ENCODE measurements at regions not wholly inside any gene's neighbourhood (a gene's known extent, or its start where the extent isn't known, plus 50 kb on each side); places are given as distances from the start of the nearest gene placed in this dataset.
A peak's percentile ranks its signal among the peaks of the same experiment; 100 is the strongest.

GRCh38 chr5:145324767-145325479 is 510.2 kb downstream of the PRELID2 start:
- H2AK9ac ChIP-seq (replicated peaks; ENCODE audit: low read depth, low read length, poor library complexity) = no peak overlapping the region
- H3K9ac ChIP-seq (ENCODE audit: low read depth, low read length) = no peak overlapping the region
- ATAC-seq (ENCODE audit: low read depth) = peak; percentile 74
- H3K27ac ChIP-seq (ENCODE audit: insufficient read depth, low read length) = no peak overlapping the region
- no peak overlapping the region for H3K4ac ChIP-seq (ENCODE audit: low read depth, low read length)
- dilution Hi-C loops (cut with HindIII; ENCODE audit: low sequenced_read_pairs, unreplicated experiment) = no loop called here
- H3K27me3 ChIP-seq (ENCODE audit: control insufficient read depth, insufficient read depth, low read length) = no peaks in the 10 kb centered on the region
- CTCF ChIA-PET = no interaction called here
- no peaks in the 10 kb centered on the region for H3K9me3 ChIP-seq (ENCODE audit: control insufficient read depth, insufficient read depth, low read length)
- intact Hi-C loops (cut with micrococcal nuclease) = no loop called here
- no peak overlapping the region for H2BK15ac ChIP-seq (ENCODE audit: low read depth, low read length)
- H3K18ac ChIP-seq (ENCODE audit: low read depth, low read length) = no peak overlapping the region
- no peak overlapping the region; a peak in 1 of 4 replicates for H4K8ac ChIP-seq (ENCODE audit: low read depth in 2 of 2, low read length in 2 of 2)
- no TSS peak for BruUV-seq (replicated peaks)
- no peak overlapping the region for H2AK5ac ChIP-seq (ENCODE audit: low read depth, low read length)
- no peak overlapping the region for H2BK120ac ChIP-seq (ENCODE audit: low read depth, low read length)
- no peak overlapping the region for H2AFZ ChIP-seq (replicated peaks; ENCODE audit: low read length, poor library complexity)
- H2BK5ac ChIP-seq (ENCODE audit: low read depth, low read length, poor library complexity, severe bottlenecking) = peak overlapping the region; percentile 84
- H4K91ac ChIP-seq (ENCODE audit: insufficient read depth, low read depth, low read length) = no peak overlapping the region
- no peak overlapping the region for H2BK20ac ChIP-seq (ENCODE audit: low read depth, low read length)
- no peak overlapping the region for H3K23ac ChIP-seq (ENCODE audit: low read depth, low read length)
- no peaks in the 10 kb centered on the region for H3K79me1 ChIP-seq (ENCODE audit: low read depth in 1 of 2, low read length in 2 of 2)
- no peak overlapping the region for H4K5ac ChIP-seq (ENCODE audit: low read depth, low read length)
- H3K36me3 ChIP-seq (ENCODE audit: control insufficient read depth, insufficient read depth, low read length) = no peaks in the 10 kb centered on the region
- no peak overlapping the region for H3K14ac ChIP-seq (replicated peaks; ENCODE audit: low read depth, low read length)
- H3K4me1 ChIP-seq (ENCODE audit: control insufficient read depth, insufficient read depth, low read length) = no peaks in the 10 kb centered on the region; the same call in 1 of the 2 replicates
- no peak overlapping the region for H3K4me2 ChIP-seq (ENCODE audit: low read depth, low read length)
- no peak overlapping the region for H3K4me3 ChIP-seq (ENCODE audit: insufficient read depth, low read depth, low read length)
- no peaks in the 10 kb centered on the region for H4K20me1 ChIP-seq (ENCODE audit: insufficient read depth, low read length)
- in situ Hi-C loops (cut with MboI; ENCODE audit: low sequenced_read_pairs) = loop anchor here (25.0 kb wide), 1 partner anchor 1113 kb away; no protein-coding TSS in a partner anchor
- H3K56ac ChIP-seq (ENCODE audit: extremely low read depth, insufficient read depth, low read length) = no peak overlapping the region
- no peak for TF ChIP-seq CEBPB (IDR thresholded peaks at IDR 0.05; ENCODE audit: low read depth, low read length)
- no peak for TF ChIP-seq RAD21 (IDR thresholded peaks at IDR 0.05; ENCODE audit: low read length)
- TF ChIP-seq RFX5 (IDR thresholded peaks at IDR 0.05; ENCODE audit: low read depth, low read length) = no peak
- TF ChIP-seq CHD1 (IDR thresholded peaks at IDR 0.05; ENCODE audit: low read depth, low read length) = no peak
- no peak for TF ChIP-seq MAZ (IDR thresholded peaks at IDR 0.05; ENCODE audit: borderline replicate concordance, low read depth, low read length)
- TF ChIP-seq SMC3 (IDR thresholded peaks at IDR 0.05; ENCODE audit: low read depth, low read length) = no peak
- no peak for TF ChIP-seq FOS (IDR thresholded peaks at IDR 0.05; ENCODE audit: low read depth, low read length)
- TF ChIP-seq CTCF (conservative IDR thresholded peaks at IDR 0.05; ENCODE audit: low read depth, low read length) = no peak
- POLR2A ChIA-PET (ENCODE audit: unreplicated experiment) = no interaction called here
- peak; percentile 15 for DNase-seq
- H3K9me1 ChIP-seq (ENCODE audit: insufficient read depth, low read length) = no peaks in the 10 kb centered on the region

Measured in IMR-90 (cell line).